Activated CD8-positive, alpha-beta memory T cell treated with anti-CD3 and anti-CD28 coated beads, Interleukin-2, amount 10 ng/mL, durations not matched to agents 7 days and 5 days (primary cell): ENCODE measurements at regions not wholly inside any gene's neighbourhood (a gene's known extent, or its start where the extent isn't known, plus 50 kb on each side); places are given as distances from the start of the nearest gene placed in this dataset.

ENCODE experiments used
- ATAC-seq: fragments of 150-1000 bp; cut with Tn5 transposase; one replicate; pipeline ENCODE4 v1.10.0; 2021; ENCODE audit warnings: moderate library complexity
- CTCF ChIA-PET: fragments of 350-600 bp; sonication (Branson Sonifier 250); formaldehyde crosslinking; loops from one replicate; lab custom pipeline; 2021; ENCODE audit warnings: antibody characterized with exemption; lab: Charles Lee
- DNase-seq: peaks from one replicate; pipeline ENCODE4 v3.0.0-alpha.2; 2020
- H3K27ac Mint-ChIP-seq: one replicate; pipeline ENCODE4 v1.8.0; 2021; ENCODE audit warnings: mild to moderate bottlenecking, mixed read lengths
- H3K27me3 Mint-ChIP-seq: one replicate; pipeline ENCODE4 v1.8.0; 2021; ENCODE audit warnings: mixed read lengths
- H3K36me3 Mint-ChIP-seq: one replicate; pipeline ENCODE4 v1.8.0; 2021; ENCODE audit warnings: mild to moderate bottlenecking, mixed read lengths
- H3K4me1 Mint-ChIP-seq: one replicate; pipeline ENCODE4 v1.8.0; 2021; ENCODE audit warnings: mixed read lengths
- H3K4me3 Mint-ChIP-seq: one replicate; pipeline ENCODE4 v1.8.0; 2021; ENCODE audit warnings: mild to moderate bottlenecking, moderate library complexity, mixed read lengths
- H3K9me3 Mint-ChIP-seq: one replicate; pipeline ENCODE4 v1.8.0; 2022; ENCODE audit warnings: low read depth, mixed read lengths

- Mint-ChIP-seq H3K4me3 (peak overlapping the region; percentile 38), H3K27ac (no peak overlapping the region), H3K36me3 (peaks cover 5% of the 10 kb centered on the region), H3K27me3 (peaks cover 83% of the 10 kb centered on the region), H3K4me1 (peaks cover 38% of the 10 kb centered on the region), H3K9me3 (peaks cover 6% of the 10 kb centered on the region)
- ATAC-seq = peak; percentile 64
- peak; percentile 49 for DNase-seq
- CTCF ChIA-PET = interaction anchor here (1.0 kb wide), 1 partner anchor 9 kb away, joined by 4 read pairs; no protein-coding TSS in a partner anchor
Measured at GRCh38 chr3:43994657-43995546, 246.8 kb upstream of the TOPAZ1 start.

GRCh38 chr3:43995547-43996378 lies 245.9 kb upstream of the TOPAZ1 start:
- Mint-ChIP-seq H3K4me3 (peak overlapping the region; percentile 57), H3K27me3 (peaks cover 85% of the 10 kb centered on the region), H3K27ac (peak overlapping the region; percentile 40), H3K4me1 (peaks cover 38% of the 10 kb centered on the region), H3K36me3 (peaks cover 5% of the 10 kb centered on the region), H3K9me3 (peaks cover 3% of the 10 kb centered on the region)
- CTCF ChIA-PET = interaction anchor here (1.7 kb wide), 1 partner anchor 203 kb away, joined by 8 read pairs; no protein-coding TSS in a partner anchor
- DNase-seq (no peak), ATAC-seq (no peak)

GRCh38 chr3:43996379-43997301 lies 245.0 kb upstream of the TOPAZ1 start:
- peak overlapping the region; percentile 57 for H3K4me3 Mint-ChIP-seq
- H3K27me3 Mint-ChIP-seq = peaks cover 86% of the 10 kb centered on the region
- peaks cover 38% of the 10 kb centered on the region for H3K4me1 Mint-ChIP-seq
- no peaks in the 10 kb centered on the region for H3K9me3 Mint-ChIP-seq
- H3K36me3 Mint-ChIP-seq = peaks cover 5% of the 10 kb centered on the region
- peak overlapping the region; percentile 40 for H3K27ac Mint-ChIP-seq
- DNase-seq = no peak
- ATAC-seq = peak; percentile 31
- CTCF ChIA-PET = interaction anchor here (1.7 kb wide), 1 partner anchor 202 kb away, joined by 8 read pairs; no protein-coding TSS in a partner anchor

- ATAC-seq = no peak
- no peak for DNase-seq
- H3K27me3 Mint-ChIP-seq = peaks cover 83% of the 10 kb centered on the region
- H3K36me3 Mint-ChIP-seq = peaks cover 5% of the 10 kb centered on the region
- H3K4me3 Mint-ChIP-seq = peak overlapping the region; percentile 44
- peak overlapping the region; percentile 24 for H3K27ac Mint-ChIP-seq
- CTCF ChIA-PET = interaction anchor here (1.7 kb wide), 1 partner anchor 202 kb away, joined by 8 read pairs; no protein-coding TSS in a partner anchor
- no peaks in the 10 kb centered on the region for H3K9me3 Mint-ChIP-seq
- H3K4me1 Mint-ChIP-seq = peaks cover 38% of the 10 kb centered on the region
Measured at GRCh38 chr3:43997316-43997715, 244.4 kb upstream of the TOPAZ1 start.

GRCh38 chr3:43997788-43998369 lies 243.8 kb upstream of the TOPAZ1 start:
- H3K4me3 Mint-ChIP-seq = peak overlapping the region; percentile 7
- ATAC-seq = no peak

GRCh38 chr3:43998370-43998835 lies 243.3 kb upstream of the TOPAZ1 start:
- ATAC-seq = no peak
- no peaks in the 10 kb centered on the region for H3K9me3 Mint-ChIP-seq
- peaks cover 5% of the 10 kb centered on the region for H3K36me3 Mint-ChIP-seq
- CTCF ChIA-PET = no interaction called here
- DNase-seq = no peak
- peaks cover 38% of the 10 kb centered on the region for H3K4me1 Mint-ChIP-seq
- H3K4me3 Mint-ChIP-seq = no peak overlapping the region
- peak overlapping the region; percentile 66 for H3K27ac Mint-ChIP-seq
- peaks cover 83% of the 10 kb centered on the region for H3K27me3 Mint-ChIP-seq

More at GRCh38 chr3:43997788-43998369, 243.8 kb upstream of the TOPAZ1 start:
- H3K27ac Mint-ChIP-seq = peak overlapping the region; percentile 66
- H3K4me1 Mint-ChIP-seq = peaks cover 38% of the 10 kb centered on the region
- peaks cover 5% of the 10 kb centered on the region for H3K36me3 Mint-ChIP-seq
- peaks cover 86% of the 10 kb centered on the region for H3K27me3 Mint-ChIP-seq
- no peak for DNase-seq
- H3K9me3 Mint-ChIP-seq = no peaks in the 10 kb centered on the region
- CTCF ChIA-PET = no interaction called here

GRCh38 chr3:43998836-43999727 lies 242.6 kb upstream of the TOPAZ1 start:
- ATAC-seq = no peak
- DNase-seq = no peak
- Mint-ChIP-seq H3K4me3 (no peak overlapping the region), H3K9me3 (no peaks in the 10 kb centered on the region), H3K4me1 (peaks cover 36% of the 10 kb centered on the region), H3K27me3 (peaks cover 78% of the 10 kb centered on the region), H3K36me3 (peaks cover 5% of the 10 kb centered on the region), H3K27ac (peak overlapping the region; percentile 46)
- CTCF ChIA-PET = no interaction called here

GRCh38 chr3:43999728-44000319 lies 241.9 kb upstream of the TOPAZ1 start:
- Mint-ChIP-seq H3K36me3 (peaks cover 3% of the 10 kb centered on the region), H3K9me3 (no peaks in the 10 kb centered on the region), H3K27me3 (peaks cover 78% of the 10 kb centered on the region), H3K27ac (peak overlapping the region; percentile 46), H3K4me1 (peaks cover 32% of the 10 kb centered on the region), H3K4me3 (no peak overlapping the region)
- no peak for ATAC-seq
- no peak for DNase-seq
- CTCF ChIA-PET = no interaction called here

- Mint-ChIP-seq H3K36me3 (peaks cover 3% of the 10 kb centered on the region), H3K9me3 (no peaks in the 10 kb centered on the region), H3K27me3 (peaks cover 79% of the 10 kb centered on the region), H3K4me1 (peaks cover 31% of the 10 kb centered on the region), H3K4me3 (no peak overlapping the region), H3K27ac (no peak overlapping the region)
- CTCF ChIA-PET = no interaction called here
- DNase-seq = no peak
- no peak for ATAC-seq
Measured at GRCh38 chr3:44000586-44000985, 241.1 kb upstream of the TOPAZ1 start.

- H3K9me3 Mint-ChIP-seq = no peaks in the 10 kb centered on the region
- H3K36me3 Mint-ChIP-seq = peaks cover 3% of the 10 kb centered on the region
- no peak overlapping the region for H3K27ac Mint-ChIP-seq
- CTCF ChIA-PET = no interaction called here
- ATAC-seq = no peak
- no peak for DNase-seq
- H3K4me1 Mint-ChIP-seq = peaks cover 26% of the 10 kb centered on the region
- peaks cover 77% of the 10 kb centered on the region for H3K27me3 Mint-ChIP-seq
- H3K4me3 Mint-ChIP-seq = no peak overlapping the region
Measured at GRCh38 chr3:44001072-44001471, 240.6 kb upstream of the TOPAZ1 start.

- H3K4me1 Mint-ChIP-seq = peaks cover 3% of the 10 kb centered on the region
- no peak overlapping the region for H3K4me3 Mint-ChIP-seq
- no peak overlapping the region for H3K27ac Mint-ChIP-seq
- CTCF ChIA-PET = interaction anchor here (1.0 to 1.1 kb wide), 2 partner anchors 9 to 110 kb away, joined by 3 to 4 read pairs; no protein-coding TSS in a partner anchor
- DNase-seq (no peak), ATAC-seq (no peak)
- H3K36me3 Mint-ChIP-seq = no peaks in the 10 kb centered on the region
- no peaks in the 10 kb centered on the region for H3K9me3 Mint-ChIP-seq
- H3K27me3 Mint-ChIP-seq = peaks cover 63% of the 10 kb centered on the region
Measured at GRCh38 chr3:44003801-44004200, 237.9 kb upstream of the TOPAZ1 start.
